Activated CD8-positive, alpha-beta memory T cell treated with anti-CD3 and anti-CD28 coated beads for 36 hours (primary cell): ENCODE measurements at regions not wholly inside any gene's neighbourhood (a gene's known extent, or its start where the extent isn't known, plus 50 kb on each side); places are given as distances from the start of the nearest gene placed in this dataset.

Experiments
- CTCF ChIA-PET: fragments of 350-600 bp; sonication (Branson Sonifier 250); formaldehyde crosslinking; loops from one replicate; lab custom pipeline; 2021; ENCODE audit warnings: antibody characterized with exemption; lab: Charles Lee
- POLR2A ChIA-PET: fragments of 350-600 bp; sonication (Branson Sonifier 250); formaldehyde crosslinking; loops from one replicate; lab custom pipeline; 2021; ENCODE audit warnings: antibody characterized with exemption; lab: Charles Lee

DNA sequence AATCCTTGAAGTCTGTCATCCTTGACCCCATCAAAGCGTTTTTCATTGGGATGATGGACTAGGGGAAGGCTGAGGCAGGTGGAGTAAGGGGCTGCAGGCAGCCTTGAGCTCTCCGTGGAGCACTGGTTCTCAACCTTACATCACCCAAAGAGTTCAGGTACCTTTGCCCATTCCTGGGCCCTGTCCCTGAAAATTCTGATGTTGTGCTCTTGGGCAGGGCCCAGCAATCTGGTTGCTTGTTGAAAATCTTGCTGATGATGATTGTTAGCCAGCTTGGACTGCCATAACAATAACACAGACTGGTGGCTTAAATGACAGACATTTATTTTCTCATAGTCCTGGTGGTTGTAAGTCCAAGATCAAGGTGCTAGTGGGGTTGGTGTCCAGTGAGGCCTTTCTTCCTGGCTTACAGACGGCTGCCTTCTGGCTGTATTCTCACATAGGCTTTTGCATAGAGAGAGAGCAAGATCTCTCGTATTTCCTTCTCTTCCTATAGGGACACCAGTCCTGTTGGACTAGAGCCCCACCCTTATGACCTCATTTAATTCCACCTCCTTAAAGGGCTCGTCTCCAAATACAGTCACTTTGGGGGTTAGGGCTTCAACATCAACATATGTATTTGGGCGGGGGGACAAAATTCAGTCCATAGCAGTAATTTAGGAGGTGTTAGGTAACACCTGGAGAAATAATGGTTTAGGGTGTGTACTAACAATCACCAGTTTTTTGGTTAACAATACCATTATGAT lies 104.9 kb downstream of the PLEKHG1 start:
- POLR2A ChIA-PET: no interaction called here
- CTCF ChIA-PET: no interaction called here

DNA sequence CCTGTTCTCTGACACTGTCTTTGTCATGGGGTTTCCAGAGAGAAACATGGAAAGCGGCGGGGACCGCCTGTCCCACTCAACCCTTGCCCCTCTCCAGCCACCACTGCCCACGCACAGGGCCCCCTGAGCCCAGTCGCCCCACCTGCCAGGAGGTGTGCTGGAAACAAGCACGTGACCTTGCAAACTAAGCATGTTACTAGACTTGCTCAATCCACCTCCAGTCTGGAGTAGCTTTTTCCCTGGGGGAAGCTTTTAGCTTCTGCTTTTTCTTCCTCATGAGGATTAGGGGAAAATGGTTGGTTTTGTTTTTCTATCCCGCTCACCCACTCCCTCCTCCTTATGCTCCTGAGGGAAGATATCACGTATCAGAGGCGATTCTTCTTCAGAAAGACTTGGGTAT lies 105.7 kb downstream of the PLEKHG1 start:
- ChIA-PET POLR2A (no interaction called here), CTCF (no interaction called here)

DNA sequence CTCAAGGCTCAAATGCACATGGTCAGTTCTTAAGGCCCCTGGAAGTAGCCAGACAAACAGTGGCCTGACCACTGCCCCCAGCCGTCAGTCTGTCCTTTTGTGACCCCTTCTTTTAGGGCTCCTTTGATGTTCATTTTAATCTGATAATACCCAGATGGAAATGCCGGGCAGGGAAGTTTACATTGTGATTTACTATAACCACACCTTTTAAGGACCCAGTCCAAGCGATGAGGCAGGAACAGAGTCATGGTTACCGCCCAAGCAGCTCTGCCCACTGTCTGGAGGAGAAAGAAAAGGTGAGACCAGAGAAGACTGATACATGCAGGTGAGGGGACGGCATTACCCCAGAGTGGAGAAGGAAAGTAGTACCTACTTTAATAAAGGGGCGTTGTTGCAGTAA lies 110.6 kb downstream of the PLEKHG1 start:
- ChIA-PET POLR2A (no interaction called here), CTCF (no interaction called here)

DNA sequence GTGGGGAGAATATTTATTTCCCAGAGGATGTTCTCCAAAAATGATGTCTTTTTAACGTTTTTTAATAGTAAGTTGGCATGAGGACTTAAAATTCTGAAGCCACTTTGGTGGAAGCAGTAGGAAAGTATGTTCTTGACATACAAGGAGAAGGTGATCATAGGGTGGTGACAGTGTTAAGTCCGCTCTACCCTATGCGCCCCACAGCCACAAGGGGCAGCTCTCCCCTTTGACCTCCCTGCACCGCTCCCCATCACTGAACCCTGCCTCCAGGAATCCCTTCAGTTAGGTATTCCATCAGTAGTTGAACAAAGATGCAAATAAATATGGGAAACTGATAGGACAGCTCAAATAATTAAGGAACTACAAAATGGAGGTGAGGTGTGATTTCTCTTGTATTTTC lies 111.4 kb downstream of the PLEKHG1 start:
- ChIA-PET POLR2A (no interaction called here), CTCF (no interaction called here)

DNA sequence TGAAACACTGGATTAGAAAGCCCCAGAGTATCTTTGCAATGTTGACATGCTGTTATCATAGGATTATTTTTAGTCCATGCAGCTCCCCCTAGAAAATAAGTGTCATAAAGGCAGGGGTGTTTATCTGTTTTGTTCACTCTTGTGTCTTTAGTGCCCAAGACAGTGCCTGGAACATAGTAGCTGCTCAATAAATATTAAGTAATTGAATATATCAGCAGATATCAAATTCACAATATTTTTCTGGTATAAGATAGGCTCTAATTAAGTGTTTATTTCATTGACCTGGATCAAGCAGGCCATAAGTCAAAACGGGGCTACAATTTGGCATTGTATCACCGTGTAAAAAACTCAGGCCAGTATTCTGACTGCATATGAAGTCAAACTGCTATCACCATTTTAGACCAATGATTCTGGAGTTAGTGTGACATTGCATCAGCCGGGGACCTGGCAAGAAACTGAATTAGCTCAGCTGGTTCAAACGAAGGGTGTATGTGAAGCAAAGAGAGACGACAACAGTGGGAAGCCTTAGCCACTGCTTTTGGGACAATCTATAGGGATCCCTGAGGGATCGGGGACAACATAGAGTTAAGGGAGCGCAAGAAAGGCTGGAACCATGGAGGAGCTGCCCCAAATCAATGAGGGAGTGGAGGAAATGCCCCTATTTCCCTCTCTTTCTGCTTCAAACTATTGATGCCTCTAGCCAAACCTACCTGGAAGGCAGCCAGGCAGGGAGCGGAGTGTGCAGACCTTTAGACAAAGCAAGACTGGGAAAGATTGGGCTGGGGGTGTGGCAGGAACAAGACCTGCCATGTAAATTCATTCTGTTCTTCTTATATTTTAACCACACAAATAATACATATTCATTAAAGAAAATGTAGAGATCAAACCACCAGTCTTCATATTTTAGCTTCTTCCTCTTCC lies 112.2 kb downstream of the PLEKHG1 start:
- ChIA-PET CTCF (no interaction called here), POLR2A (no interaction called here)

DNA sequence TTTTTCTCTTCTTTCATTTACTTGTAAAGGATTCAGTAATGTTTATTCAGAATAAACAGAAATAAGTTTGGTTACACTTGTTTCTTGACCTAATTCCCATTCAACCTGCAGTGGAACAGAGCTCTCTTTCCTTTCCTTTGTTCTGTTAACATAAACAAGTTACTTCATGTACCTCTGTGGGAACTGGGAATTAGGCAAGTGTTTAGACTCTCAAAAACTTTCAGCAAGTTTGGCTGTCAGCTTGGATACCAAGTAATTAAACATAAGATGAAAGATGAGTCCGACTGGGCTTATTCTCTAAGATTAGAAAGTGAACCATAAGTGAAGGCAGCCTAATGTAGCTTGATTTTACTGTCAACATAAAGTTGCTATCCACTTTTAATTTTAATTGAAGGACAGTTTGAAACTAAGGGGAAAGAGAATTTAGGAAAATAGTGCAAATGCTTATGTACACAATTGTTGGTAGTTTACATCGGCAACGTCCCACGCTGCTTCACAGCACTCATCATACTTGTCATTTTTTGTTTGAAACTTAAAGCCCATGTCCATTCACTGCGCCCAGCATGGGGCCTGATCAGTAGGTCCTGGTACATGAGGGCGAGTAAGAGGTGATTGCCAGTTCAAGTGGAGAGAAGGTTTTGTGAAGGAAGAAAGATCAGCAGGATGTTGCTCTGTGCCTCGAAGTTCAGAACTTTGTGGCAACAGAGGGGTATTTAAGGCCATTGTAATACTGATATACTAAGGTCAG lies 113.0 kb downstream of the PLEKHG1 start:
- ChIA-PET CTCF (no interaction called here), POLR2A (no interaction called here)

DNA sequence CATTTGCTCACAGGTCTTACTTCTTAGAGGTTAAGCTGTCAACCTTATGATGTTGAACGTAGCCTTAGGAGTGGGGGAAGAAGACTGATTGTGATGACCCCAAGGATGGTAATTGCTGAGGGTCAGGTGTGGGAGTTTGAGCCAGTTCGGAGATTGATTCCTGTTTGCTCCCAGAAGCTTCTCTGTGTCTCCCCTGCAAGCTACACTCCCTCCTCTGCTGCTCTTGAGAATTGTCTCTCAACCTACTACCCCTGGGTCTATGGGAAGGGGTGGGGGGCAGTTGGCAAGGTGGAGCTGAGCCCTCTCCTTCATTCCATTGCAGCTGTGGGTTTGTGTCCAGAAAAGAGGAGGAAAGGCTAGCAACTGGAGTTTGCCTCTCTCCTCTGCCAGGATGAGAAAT lies 113.8 kb downstream of the PLEKHG1 start:
- ChIA-PET CTCF (no interaction called here), POLR2A (no interaction called here)

DNA sequence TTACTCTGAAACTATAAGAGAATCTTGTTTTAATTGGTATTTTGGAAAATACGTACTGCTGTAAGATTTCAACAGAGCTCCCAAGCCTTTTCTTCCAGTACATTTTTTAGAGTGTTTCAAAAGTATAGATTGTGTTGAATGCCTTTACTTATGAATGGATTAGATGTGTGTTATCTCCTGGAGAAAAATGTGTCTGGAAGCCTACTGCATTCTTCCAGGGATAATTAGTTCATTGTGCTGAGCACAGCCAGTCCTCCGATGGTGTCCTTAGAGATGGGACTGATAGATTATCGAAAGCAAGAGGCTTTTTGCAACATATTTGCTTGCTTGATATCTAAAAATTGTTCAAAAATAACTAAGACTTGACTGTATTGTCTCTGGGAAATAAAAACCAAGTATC lies 114.2 kb downstream of the PLEKHG1 start:
- CTCF ChIA-PET: no interaction called here

DNA sequence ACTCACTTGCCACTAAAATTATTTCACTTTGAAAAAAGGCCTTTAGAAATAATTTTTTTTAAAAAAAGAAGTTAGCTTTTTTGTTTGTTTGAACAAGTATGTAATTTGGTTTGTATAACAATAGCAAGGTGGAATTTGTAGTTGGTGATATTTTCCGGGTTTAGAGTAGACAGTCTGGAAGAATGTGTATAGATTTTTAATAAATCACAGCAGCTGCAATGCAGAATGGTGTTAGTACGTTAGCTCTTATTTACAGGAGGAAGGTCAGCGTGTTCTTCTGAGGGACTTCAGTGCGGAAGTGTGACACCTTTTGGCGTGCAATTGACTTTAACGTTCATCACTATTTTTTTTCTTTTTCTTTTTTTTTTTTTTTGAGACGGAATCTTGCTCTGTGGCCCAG lies 115.4 kb downstream of the PLEKHG1 start:
- ChIA-PET POLR2A (no interaction called here), CTCF (interaction anchor here (0.7 to 0.8 kb wide), 2 partner anchors 151 to 1023 kb away, joined by 3 read pairs; no protein-coding TSS in a partner anchor)

More for the DNA sequence above, 114.2 kb downstream of the PLEKHG1 start:
- POLR2A ChIA-PET: no interaction called here

DNA sequence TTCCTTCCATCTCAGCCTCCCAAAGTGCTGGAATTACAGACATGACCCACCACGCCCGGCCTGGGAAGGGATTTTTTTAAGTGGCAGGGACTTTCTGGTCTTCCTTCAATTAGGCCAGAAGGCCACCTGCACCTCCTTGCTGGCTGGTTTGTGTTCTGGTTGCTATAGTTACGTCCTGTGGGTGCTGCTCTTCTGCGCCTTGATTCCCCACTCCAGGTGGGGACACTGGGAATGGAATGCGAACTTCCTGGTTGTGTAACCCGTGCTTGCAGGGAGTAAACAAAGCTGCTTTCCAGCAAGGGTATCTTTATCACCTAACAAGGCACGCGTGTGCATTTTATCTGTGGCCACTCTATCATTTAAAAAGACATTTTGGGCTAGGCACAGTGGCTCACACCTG lies 117.7 kb downstream of the PLEKHG1 start:
- CTCF ChIA-PET: no interaction called here
- POLR2A ChIA-PET: no interaction called here

DNA sequence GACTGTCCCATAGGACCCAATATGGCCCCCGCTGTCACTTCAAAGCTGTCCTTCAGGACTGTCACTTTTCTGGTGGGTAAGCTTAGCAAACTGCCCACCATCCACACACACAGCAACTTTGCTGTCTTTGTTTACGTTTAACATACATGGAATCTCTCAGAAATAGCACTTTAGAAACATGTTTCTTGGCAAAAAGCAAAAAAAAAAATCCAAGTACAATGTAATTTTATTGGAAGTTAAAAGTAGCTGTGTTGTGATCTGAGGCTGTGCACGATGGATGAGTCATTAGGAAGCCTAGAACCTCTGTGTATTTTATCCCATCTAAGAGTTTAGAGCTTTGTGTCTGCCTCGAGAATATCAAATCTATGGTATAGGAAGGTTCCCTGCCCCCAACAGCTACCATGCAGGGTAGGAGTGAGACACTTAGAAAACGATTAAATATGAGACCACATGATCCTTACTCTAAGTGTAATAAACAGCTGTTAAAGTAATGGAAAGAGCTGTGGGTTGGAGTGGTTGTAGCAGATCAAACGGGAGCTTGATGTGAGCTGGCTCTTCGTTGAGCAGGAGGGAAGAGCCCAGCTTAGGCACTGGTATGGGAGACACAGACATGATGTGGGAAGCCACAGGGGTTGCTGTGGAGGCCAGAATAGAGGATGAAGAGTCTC lies 119.5 kb downstream of the PLEKHG1 start:
- POLR2A ChIA-PET: interaction anchor here (0.5 to 0.8 kb wide), 2 partner anchors 66 to 655 kb away, joined by 3 to 4 read pairs; no protein-coding TSS in a partner anchor
- CTCF ChIA-PET: interaction anchor here (1.1 kb wide), 1 partner anchor 57 kb away, joined by 5 read pairs; no protein-coding TSS in a partner anchor

DNA sequence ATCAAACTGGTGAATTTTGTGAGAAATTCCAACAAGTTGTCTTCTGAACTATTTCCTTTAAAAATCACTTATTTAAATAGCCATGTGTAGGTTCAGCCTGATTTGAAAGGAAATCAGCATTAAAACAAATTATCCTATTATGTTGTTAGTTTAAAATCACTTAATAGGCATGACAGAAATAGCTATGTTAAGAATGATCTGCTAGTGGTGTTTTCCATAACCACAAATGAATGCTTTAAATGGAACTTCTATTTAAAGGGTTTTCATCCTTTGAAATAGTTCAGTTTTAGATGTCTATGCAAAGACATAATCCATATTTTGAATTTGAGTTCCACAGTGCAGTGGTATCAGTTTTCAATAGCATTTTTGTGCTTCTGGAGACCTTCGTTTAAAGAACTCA lies 120.1 kb downstream of the PLEKHG1 start:
- ChIA-PET POLR2A (interaction anchor here (0.8 kb wide), 1 partner anchor 67 kb away, joined by 3 read pairs; no protein-coding TSS in a partner anchor), CTCF (no interaction called here)

DNA sequence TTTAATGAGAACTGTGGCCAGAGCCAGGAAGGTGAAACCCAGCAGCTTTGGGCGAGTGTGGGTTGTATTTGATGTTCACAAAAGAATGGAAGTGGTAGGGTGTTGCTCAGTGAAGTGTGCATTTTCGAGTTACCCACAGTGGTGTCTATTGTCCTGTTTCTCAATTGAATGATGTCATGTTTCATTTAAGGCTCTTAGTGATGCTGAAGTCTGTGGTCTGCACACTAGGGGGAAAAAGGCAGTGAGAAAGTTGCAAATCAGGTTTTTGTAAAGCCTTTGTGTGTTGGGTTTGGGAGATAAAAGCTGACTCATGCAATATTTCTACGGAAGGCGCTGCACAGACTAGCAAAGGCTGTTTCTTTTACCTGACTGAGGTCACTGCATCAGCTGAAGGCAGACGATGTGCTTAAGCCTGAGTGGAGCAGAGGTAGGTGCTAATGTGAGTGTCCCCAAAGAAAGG lies 121.1 kb downstream of the PLEKHG1 start:
- POLR2A ChIA-PET: interaction anchor here (0.7 kb wide), 1 partner anchor 67 kb away, joined by 5 read pairs; no protein-coding TSS in a partner anchor
- CTCF ChIA-PET: no interaction called here

DNA sequence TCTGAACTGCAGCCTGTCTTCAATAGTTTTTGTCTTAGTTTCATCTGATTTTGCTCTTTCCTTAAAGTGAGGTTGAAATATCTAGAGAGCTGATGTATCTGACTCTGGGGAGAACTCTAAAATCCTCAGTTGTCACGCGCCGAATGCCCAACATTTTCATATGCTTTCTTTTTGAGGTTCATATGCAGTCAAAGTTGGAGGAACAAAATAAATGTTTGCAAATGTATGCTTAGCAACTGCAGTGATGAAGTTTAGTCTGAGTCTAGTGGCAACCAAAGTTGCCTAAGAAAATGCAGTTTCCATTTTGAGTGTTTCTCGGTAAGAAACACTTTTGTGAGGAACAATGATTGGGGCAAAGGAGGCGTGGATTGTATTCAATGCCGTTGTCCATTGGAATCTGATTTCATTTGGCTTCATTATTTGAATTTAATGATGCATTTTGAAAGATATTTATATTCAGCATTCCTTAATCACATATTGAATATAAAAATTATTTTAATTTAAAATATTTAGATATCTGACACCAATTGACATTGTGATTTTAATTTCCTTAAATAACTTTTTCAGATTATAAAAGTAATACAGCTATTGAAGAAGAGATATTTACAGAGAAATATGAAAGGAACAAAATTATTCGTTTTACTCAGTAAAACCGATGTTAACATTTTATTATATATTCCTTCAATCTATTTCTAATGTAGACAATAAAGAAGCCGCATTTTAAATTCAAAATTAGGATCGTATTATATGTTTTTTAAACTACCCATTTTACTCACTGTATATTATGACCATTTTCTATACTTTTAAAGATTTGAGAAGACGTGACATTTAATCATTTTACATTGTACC lies 122.0 kb downstream of the PLEKHG1 start:
- POLR2A ChIA-PET: no interaction called here

DNA sequence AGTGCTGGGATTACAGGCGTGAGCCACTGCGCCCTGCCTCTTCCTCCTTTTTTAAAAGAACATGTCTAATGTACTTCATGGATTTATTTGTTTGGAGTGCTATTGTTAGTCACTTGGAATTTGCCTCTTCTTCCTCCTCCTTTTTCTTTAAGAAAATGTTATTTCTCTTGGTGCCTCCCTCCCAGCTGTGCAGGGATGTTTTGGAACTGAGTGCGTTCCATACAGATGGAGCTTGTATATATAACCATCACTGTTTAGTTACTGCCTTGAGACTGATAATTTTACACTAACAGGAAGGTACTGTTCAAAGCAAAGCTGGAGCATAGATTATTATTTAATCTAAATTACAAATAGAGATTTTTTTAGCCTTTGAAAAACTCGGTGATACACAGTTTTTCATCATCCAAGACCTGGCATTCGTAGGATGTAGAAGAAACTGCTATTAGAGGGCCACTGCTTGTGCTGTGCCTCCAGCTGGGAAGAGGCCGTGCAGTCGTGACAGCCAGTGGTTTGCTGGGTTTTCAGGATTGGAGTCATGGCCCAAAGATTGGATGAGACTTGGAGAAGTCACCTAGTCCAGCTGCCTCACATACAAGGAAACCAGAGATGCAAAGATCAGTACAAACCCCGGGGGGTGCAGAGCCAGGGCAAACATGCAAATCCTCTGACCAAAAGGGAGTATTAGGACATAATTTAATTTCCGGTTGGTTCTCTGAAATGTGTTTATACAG lies 123.1 kb downstream of the PLEKHG1 start:
- ChIA-PET POLR2A (no interaction called here), CTCF (no interaction called here)

More for the DNA sequence above, 122.0 kb downstream of the PLEKHG1 start:
- CTCF ChIA-PET: no interaction called here

DNA sequence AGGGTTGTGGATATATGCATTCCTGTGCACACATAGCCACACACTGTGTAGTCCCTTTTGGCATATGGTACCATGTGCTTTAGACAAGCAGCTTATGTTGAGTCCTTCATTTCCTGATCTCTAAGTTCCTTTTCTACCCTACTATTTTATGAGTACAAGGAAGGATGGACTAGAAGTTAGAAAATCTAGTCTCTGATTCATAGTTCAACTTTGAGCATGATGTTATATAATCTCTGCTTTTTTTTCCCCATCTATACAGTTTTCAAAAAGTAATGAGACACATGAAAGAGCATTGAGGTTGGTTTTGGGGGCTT lies 123.6 kb downstream of the PLEKHG1 start:
- ChIA-PET CTCF (no interaction called here), POLR2A (no interaction called here)

DNA sequence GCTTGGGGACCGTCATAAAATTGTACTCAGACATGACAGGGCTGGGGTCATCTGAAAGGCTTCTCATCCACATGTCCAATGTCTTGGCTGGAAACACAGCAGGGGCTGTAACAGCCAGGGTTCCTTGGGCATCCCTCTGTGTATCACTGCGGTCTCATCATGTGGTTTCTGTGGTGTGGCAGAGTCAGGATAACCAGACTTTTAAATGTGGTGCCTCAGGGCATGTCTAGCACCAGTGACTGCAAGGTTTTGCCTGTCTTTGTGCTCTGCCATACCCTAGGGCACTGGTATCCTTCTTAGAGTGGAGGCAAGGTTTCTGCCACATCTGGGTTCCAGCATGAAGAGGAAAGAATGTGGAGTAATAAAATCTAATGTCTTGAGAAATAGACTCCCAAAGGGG lies 124.2 kb downstream of the PLEKHG1 start:
- POLR2A ChIA-PET: no interaction called here
- CTCF ChIA-PET: no interaction called here

DNA sequence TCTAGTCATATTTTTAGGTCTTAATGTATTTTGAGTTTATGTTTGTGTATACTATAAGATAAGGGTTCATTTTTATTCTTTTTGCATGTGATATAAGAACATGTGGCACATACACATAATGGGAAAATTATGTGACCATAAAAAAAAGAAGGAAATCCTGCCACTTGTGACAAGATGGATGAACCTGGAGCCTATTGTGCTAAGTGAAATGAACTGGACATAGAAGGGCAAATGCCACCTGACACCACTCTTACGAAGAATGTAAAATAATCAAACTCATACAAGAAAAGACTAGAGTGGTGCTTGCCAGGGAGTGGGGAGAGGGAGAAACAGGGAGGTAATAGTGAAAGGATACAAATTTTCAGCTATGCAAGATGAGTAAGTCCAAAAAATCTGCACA lies 126.1 kb downstream of the PLEKHG1 start:
- ChIA-PET CTCF (no interaction called here), POLR2A (no interaction called here)
